Transverse colon (tissue), 4 donors: ENCODE measurements at regions not wholly inside any gene's neighbourhood (a gene's known extent, or its start where the extent isn't known, plus 50 kb on each side); places are given as distances from the start of the nearest gene placed in this dataset.

Source experiments
- DNase-seq: peaks from one replicate; pipeline ENCODE4 v3.0.0-alpha.2; 2019
- H3K27ac ChIP-seq, 4 donors: fragments of 200-600 bp; sonication (generic); 2 replicates each; pipeline ENCODE4 v1.5.1; 2016 to 2018; ENCODE audit warnings: inconsistent platforms in 4 of 4
- H3K27me3 ChIP-seq: fragments of 200-600 bp; sonication (generic); 2 replicates; pipeline ENCODE4 v1.5.1; 2017; ENCODE audit warnings: inconsistent platforms
- H3K36me3 ChIP-seq, 4 donors: fragments of 200-600 bp; sonication (generic); 2 replicates each; pipeline ENCODE4 v1.5.1; 2017 to 2019; ENCODE audit warnings: inconsistent platforms in 4 of 4
- H3K4me1 ChIP-seq, 4 donors: fragments of 200-600 bp; sonication (generic); 2 replicates each; pipeline ENCODE4 v1.5.1; 2017 to 2020; ENCODE audit warnings: inconsistent platforms in 4 of 4
- H3K4me3 ChIP-seq, 4 donors: fragments of 200-600 bp; sonication (generic); 1 replicate in 1 of 4; 2 replicates in 3 of 4; pipeline versions ENCODE4 v1.5.1 to v1.6.1; 2017 to 2019; ENCODE audit warnings: inconsistent platforms in 4 of 4
- H3K9me3 ChIP-seq, 2 donors: fragments of 200-600 bp; sonication (generic); 2 replicates each; pipeline ENCODE4 v1.5.1; 2017 to 2019; ENCODE audit warnings: inconsistent platforms in 2 of 2
- EP300 ChIP-seq: sonication (generic); formaldehyde crosslinking; IDR thresholded peaks from one replicate; pipeline ENCODE4 v1.6.1; 2017; ENCODE audit warnings: antibody characterized with exemption, low read depth
- POLR2A ChIP-seq: fragments of 450-650 bp; IDR thresholded peaks from one replicate; pipeline ENCODE4 v1.6.1; 2016; ENCODE audit warnings: antibody characterized with exemption, mild to moderate bottlenecking, moderate library complexity
- POLR2AphosphoS5 ChIP-seq, 3 donors: sonication (generic); formaldehyde crosslinking; IDR thresholded peaks; one replicate each; pipeline ENCODE4 v1.6.1; 2016; ENCODE audit warnings: antibody characterized with exemption in 3 of 3
- WGBS, 2 donors: methylation state at CpG; one replicate each; pipeline ENCODE4 v1.1.5; 2018; ENCODE audit warnings: low coverage in 1 of 2; 5-methylcytosine and 5-hydroxymethylcytosine counted together
- in situ Hi-C, 4 donors: fragments of 200-750 bp; cut with MboI; loops; one replicate each; pipeline versions ENCODE4 v1.15.0 to v1.15.1; 2017; ENCODE audit warnings: low sequenced_read_pairs in 3 of 4, low pct_ligation_motif_present in 1 of 4, low pct_unique_long_range_greater_than_20kb in 1 of 4
- intact Hi-C: fragments of 100-400 bp; cut with DNase I; formaldehyde crosslinking; loops from one replicate; pipeline ENCODE4 v1.15.1; 2023; ENCODE audit warnings: low total_unique reads
- TF ChIP-seq, protein P1 (sequence below), 5 experiments: fragments of 200-600 bp in 3 of 5; fragments of 450-650 bp in 2 of 5; sonication (generic) in 3 of 5; IDR thresholded peaks; 1 replicate in 2 of 5; 2 replicates in 3 of 5; pipeline ENCODE4 v1.5.1; 2016 to 2017; ENCODE audit warnings: antibody characterized with exemption in 5 of 5, inconsistent platforms in 3 of 5, mild to moderate bottlenecking in 2 of 5, moderate library complexity in 1 of 5

DNA sequence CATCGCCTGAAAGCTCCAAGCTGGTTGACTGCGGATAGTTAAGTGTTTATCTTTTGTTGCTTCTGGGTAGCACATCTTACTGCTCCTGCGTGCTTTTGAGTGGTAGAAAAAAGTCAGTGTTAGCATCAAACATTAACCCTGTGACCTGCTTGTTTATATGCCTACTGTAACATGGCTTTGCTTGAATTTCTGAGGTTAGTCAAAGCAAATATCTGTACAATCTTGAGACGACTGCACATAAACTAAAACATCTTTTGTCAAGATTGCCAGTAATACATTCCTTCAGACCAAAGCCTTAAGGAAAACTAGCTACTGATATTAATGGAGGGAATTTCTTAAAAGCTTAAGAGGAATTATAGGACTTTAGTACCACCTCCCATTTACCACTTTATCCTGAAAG, 163.7 kb downstream of the BAMBI start:
- TF ChIP-seq POLR2A: no peak
- no peak for TF ChIP-seq EP300
- no peak for TF ChIP-seq POLR2AphosphoS5 (IDR thresholded peaks at IDR 0.05)
- TF ChIP-seq, protein P1, sequence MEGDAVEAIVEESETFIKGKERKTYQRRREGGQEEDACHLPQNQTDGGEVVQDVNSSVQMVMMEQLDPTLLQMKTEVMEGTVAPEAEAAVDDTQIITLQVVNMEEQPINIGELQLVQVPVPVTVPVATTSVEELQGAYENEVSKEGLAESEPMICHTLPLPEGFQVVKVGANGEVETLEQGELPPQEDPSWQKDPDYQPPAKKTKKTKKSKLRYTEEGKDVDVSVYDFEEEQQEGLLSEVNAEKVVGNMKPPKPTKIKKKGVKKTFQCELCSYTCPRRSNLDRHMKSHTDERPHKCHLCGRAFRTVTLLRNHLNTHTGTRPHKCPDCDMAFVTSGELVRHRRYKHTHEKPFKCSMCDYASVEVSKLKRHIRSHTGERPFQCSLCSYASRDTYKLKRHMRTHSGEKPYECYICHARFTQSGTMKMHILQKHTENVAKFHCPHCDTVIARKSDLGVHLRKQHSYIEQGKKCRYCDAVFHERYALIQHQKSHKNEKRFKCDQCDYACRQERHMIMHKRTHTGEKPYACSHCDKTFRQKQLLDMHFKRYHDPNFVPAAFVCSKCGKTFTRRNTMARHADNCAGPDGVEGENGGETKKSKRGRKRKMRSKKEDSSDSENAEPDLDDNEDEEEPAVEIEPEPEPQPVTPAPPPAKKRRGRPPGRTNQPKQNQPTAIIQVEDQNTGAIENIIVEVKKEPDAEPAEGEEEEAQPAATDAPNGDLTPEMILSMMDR (IDR thresholded peaks at IDR 0.05): no peak
- no peak overlapping the region for H3K27ac ChIP-seq
- no peaks in the 10 kb centered on the region for H3K27me3 ChIP-seq
- no peak overlapping the region for H3K4me3 ChIP-seq
- 63 to 76% methylated on average over 3 to 4 of the region's 4 CpGs for WGBS, 2 donors
- no peaks in the 10 kb centered on the region for H3K36me3 ChIP-seq
- H3K9me3 ChIP-seq: peaks cover 0 to 3% of the 10 kb centered on the region in 2 donors
- no peak for DNase-seq
- peaks cover 0 to 10% (median 0%) of the 10 kb centered on the region in 4 donors for H3K4me1 ChIP-seq
- intact Hi-C loops: no loop called here
- in situ Hi-C loops: no loop called here

DNA sequence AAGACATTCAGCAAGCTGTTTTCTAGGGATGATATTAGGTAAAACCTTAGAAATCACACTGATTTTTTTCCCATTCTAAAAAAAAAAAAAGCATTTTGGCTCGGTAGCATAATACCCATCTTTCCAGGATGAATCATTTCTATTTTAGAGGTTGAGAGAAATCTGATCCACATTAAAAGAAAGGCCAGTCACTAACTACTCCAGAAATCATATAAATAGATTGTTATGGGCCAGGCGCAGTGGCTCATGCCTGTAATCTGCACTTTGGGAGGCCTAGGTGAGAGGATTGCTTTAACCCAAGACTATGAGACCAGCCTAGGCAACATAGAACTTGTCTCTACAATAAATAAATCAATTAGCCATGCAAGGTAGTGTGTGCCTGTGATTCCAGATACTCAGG, 164.3 kb downstream of the BAMBI start:
- WGBS, 2 donors: 64 to 79% methylated on average over 1 to 2 of the region's 2 CpGs
- no peak overlapping the region for H3K4me3 ChIP-seq
- peaks cover 0 to 10% (median 0%) of the 10 kb centered on the region in 4 donors for H3K4me1 ChIP-seq
- intact Hi-C loops: no loop called here
- H3K9me3 ChIP-seq: peaks cover 0 to 3% of the 10 kb centered on the region in 2 donors
- no peak for DNase-seq
- TF ChIP-seq POLR2A (no peak), EP300 (no peak), POLR2AphosphoS5 (IDR thresholded peaks at IDR 0.05) (no peak)
- TF ChIP-seq, protein P1 (IDR thresholded peaks at IDR 0.05): no peak
- no peaks in the 10 kb centered on the region for H3K36me3 ChIP-seq
- H3K27me3 ChIP-seq: no peaks in the 10 kb centered on the region
- no peak overlapping the region for H3K27ac ChIP-seq
- in situ Hi-C loops: no loop called here

DNA sequence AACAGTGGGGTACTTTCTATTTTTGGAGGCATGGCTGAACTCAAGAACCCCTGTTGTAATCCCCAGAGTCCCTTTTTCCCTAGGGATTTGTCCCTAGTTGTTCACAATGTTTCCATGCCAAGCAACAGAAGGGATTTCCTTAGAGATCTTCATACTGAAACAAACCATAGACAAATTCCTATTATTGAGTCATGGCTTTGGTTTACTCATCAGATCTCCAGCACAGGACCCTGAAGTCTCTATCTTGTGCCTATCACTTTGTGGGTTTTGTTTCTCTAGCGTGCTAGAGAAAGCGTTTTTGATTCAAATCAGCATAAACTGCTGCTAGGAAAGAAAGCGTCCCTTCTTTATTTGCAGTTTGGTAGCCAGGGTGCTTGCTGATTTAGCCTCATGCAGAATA, 165.0 kb downstream of the BAMBI start:
- Histone ChIP-seq H3K9me3 (peaks cover 0 to 3% of the 10 kb centered on the region in 2 donors), H3K4me1 (peaks cover 0 to 10% (median 0%) of the 10 kb centered on the region in 4 donors), H3K4me3 (no peak overlapping the region), H3K36me3 (no peaks in the 10 kb centered on the region), H3K27me3 (no peaks in the 10 kb centered on the region), H3K27ac (no peak overlapping the region)
- WGBS, 2 donors: 80 to 86% methylated on average over 3 of the region's 3 CpGs
- DNase-seq: no peak
- intact Hi-C loops (no loop called here), in situ Hi-C loops (no loop called here)
- TF ChIP-seq POLR2A (no peak), POLR2AphosphoS5 (IDR thresholded peaks at IDR 0.05) (no peak), EP300 (no peak)
- TF ChIP-seq, protein P1 (IDR thresholded peaks at IDR 0.05): no peak

DNA sequence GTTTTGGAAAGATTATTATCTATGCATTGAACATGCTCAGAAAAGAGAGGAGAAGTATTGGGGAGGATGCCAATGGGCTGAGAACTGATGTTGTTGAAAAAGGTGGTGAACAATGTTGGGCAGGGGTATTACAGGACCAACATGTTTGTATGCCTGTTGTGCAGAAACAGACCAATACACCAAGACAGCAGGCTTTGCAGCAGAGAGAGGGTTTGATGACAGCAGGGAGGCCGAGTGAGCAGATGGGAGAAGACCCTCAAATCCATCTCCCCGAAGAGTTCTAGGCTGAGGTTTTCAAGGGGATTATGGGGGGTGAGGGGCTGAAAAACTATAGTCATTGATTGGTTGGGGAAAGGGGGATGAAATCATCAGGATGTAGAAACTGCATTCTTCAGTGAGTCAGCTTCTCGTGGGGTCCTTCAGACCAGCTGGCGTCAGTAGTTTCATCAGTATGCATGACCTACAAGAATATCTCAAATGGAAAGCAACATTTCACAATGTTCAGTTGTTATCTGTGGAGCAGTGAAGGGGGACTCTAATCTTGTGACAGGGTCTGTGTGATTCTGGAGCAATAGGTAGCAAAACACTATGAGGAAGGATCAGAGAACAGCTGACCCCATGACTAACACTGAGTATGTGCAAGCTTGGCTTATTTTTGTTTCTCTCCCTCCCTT, 167.8 kb downstream of the BAMBI start:
- WGBS, 2 donors: 77 to 88% methylated on average over 4 of the region's 4 CpGs
- intact Hi-C loops: no loop called here
- Histone ChIP-seq H3K9me3 (peaks cover 0 to 3% of the 10 kb centered on the region in 2 donors), H3K27ac (no peak overlapping the region), H3K4me1 (peaks cover 0 to 3% (median 0%) of the 10 kb centered on the region in 4 donors), H3K4me3 (no peak overlapping the region), H3K36me3 (no peaks in the 10 kb centered on the region), H3K27me3 (no peaks in the 10 kb centered on the region)
- in situ Hi-C loops: no loop called here
- no peak for DNase-seq
- TF ChIP-seq POLR2AphosphoS5 (IDR thresholded peaks at IDR 0.05) (no peak), EP300 (no peak), POLR2A (no peak)
- TF ChIP-seq, protein P1 (IDR thresholded peaks at IDR 0.05): no peak
